Bronchial epithelial cell (primary cell): ENCODE measurements at regions not wholly inside any gene's neighbourhood (a gene's known extent, or its start where the extent isn't known, plus 50 kb on each side); places are given as distances from the start of the nearest gene placed in this dataset.

Experiments
- DNase-seq: peaks from one replicate; pipeline ENCODE4 v3.0.0-alpha.2; 2010; ENCODE audit warnings: low read depth
- FAIRE-seq: peaks from 2 replicates; lab custom pipeline; 2011; peaks lifted over from hg19 to GRCh38; lab: Jason Lieb, UNC
- H3K27me3 ChIP-seq: 2 replicates; pipeline ENCODE4 v1.5.1; 2011; ENCODE audit warnings: low read length; ENCODE audit not compliant: control insufficient read depth, insufficient read depth
- H3K36me3 ChIP-seq: 2 replicates; pipeline ENCODE4 v1.5.1; 2011; ENCODE audit warnings: low read length; ENCODE audit not compliant: control insufficient read depth, insufficient read depth
- H3K4me3 ChIP-seq: 2 replicates; pipeline ENCODE4 v1.5.1; 2011; ENCODE audit warnings: mild to moderate bottlenecking, low read depth, low read length, control low read depth
- TF ChIP-seq, protein P1 (sequence below): IDR thresholded peaks from 2 replicates; pipeline ENCODE4 v1.5.1; 2011; ENCODE audit warnings: mild to moderate bottlenecking, moderate library complexity, low read length, control low read depth, inconsistent platforms; ENCODE audit not compliant: insufficient read depth, severe bottlenecking

DNA sequence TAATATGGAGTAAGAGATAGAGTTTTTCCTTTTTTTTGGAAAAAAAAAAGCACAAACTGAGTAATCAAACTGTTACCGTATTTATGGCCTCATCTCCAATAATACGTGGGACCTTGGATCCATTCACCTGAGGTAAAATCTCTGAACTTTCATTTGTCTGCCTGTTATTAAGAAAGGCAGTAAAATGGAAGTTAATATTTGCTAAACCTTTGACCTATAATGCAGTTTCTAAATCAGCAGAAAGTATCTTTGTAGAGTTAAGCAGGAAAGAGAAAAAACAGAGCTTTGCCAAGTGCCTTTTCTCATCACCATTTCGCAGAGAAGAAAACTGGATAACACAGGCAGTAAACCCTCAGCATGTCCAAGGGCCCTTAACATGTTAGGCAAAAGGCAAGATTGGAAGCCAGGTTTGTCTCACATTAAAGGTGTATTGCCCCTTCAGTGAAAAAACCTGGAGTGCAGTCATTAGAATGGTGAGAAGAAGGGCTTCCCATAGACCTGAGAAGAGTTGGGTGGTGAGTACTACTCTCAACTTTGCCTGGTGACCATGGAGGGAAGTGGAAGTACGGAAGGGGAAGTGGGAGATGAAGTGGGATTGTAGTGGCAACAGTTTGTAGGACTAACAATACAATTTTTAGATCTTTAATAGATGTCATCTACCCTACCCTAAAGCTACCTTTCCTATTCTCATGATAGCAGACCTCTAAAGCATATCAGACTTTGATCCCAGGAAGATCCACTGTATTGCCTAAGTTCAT lies 65.4 kb upstream of the GRAMD2B start:
- FAIRE-seq (peak; percentile 80), DNase-seq (no peak)
- TF ChIP-seq, protein P1, sequence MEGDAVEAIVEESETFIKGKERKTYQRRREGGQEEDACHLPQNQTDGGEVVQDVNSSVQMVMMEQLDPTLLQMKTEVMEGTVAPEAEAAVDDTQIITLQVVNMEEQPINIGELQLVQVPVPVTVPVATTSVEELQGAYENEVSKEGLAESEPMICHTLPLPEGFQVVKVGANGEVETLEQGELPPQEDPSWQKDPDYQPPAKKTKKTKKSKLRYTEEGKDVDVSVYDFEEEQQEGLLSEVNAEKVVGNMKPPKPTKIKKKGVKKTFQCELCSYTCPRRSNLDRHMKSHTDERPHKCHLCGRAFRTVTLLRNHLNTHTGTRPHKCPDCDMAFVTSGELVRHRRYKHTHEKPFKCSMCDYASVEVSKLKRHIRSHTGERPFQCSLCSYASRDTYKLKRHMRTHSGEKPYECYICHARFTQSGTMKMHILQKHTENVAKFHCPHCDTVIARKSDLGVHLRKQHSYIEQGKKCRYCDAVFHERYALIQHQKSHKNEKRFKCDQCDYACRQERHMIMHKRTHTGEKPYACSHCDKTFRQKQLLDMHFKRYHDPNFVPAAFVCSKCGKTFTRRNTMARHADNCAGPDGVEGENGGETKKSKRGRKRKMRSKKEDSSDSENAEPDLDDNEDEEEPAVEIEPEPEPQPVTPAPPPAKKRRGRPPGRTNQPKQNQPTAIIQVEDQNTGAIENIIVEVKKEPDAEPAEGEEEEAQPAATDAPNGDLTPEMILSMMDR = no peak
- Histone ChIP-seq H3K4me3 (no peak overlapping the region), H3K36me3 (no peaks in the 10 kb centered on the region), H3K27me3 (no peaks in the 10 kb centered on the region)

DNA sequence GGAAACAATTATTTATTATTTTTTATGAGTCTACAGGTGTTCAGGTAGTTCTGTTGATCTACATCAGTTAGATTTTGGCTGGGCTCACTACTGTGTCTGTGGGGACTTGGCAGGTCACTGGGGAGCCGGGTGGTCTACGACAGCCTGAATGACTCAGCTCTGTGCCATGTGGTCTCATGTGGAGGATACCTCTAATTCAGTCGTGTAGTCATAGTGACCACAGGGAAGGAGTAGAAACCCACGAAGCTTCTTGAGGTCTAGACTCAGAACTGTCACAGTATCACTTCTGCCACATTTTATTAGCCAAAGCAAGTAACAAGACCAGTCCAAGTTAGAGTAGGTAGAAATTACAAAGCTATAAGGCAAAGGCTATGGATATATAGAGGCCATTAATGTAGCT lies 64.7 kb upstream of the GRAMD2B start:
- no peak for FAIRE-seq
- Histone ChIP-seq H3K36me3 (no peaks in the 10 kb centered on the region), H3K27me3 (no peaks in the 10 kb centered on the region), H3K4me3 (no peak overlapping the region)
- TF ChIP-seq, protein P1 = no peak
- DNase-seq = no peak

DNA sequence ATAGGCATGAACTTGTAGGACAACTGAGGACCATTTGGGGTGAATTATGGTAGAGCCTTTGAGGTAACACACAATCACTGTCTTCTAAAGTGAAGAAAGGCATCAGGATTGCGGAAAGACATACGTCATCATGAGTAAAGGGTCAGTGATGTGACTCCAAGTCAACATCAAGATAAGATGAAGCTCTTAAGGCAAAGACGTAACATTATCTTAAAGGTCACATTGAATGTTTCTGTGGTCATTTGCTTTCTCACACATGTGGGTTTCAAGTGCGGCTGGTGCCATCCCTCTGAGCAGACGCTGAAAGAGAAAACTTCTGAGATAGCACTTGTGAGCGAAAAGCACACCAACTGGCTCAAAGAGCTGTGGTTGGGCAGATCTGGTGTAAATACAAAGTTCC lies 63.3 kb upstream of the GRAMD2B start:
- TF ChIP-seq, protein P1 = no peak
- no peak overlapping the region for H3K4me3 ChIP-seq
- no peaks in the 10 kb centered on the region for H3K27me3 ChIP-seq
- no peak for DNase-seq
- H3K36me3 ChIP-seq = no peaks in the 10 kb centered on the region
- FAIRE-seq = peak; percentile 58

DNA sequence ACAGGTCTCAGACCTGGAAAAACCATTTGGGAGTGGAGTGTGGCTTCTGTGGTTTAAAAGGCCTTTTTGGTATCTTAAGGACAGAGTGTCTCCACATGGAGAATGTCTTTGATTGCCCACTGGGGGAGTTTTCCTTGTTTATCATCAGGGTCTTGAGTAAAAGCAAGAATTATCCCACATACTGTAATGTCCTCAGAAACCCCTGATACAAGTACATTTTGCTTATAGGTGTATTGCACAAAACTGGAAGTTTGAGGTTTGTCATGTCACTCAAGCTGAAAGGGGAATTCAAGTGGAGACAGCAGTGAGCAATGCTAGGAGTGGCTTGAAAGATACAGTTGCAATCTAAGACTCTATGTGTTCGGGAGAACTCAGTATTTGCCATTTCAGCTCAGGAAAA lies 62.7 kb upstream of the GRAMD2B start:
- Histone ChIP-seq H3K4me3 (no peak overlapping the region), H3K36me3 (no peaks in the 10 kb centered on the region), H3K27me3 (no peaks in the 10 kb centered on the region)
- DNase-seq (peak; percentile 88), FAIRE-seq (no peak)
- TF ChIP-seq, protein P1 = no peak

DNA sequence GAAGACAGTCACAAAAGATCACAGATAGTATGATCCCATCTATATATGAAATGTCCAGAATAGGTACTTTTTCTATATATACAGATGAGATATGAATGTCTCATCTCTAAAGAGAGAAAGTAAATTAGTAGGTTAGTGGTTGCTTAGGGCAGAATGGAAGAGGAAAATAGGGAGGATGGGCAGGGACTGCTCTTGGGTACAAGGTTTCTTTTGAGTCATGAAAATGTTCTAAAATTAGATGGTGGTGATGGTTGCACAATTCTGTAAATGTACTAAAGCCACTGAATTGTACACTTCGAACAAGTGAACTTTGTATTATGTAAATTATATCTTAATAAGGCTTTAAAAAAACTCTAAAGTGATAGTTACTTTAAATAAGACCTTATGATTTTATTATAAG lies 59.6 kb upstream of the GRAMD2B start:
- DNase-seq (peak; percentile 72), FAIRE-seq (no peak)
- Histone ChIP-seq H3K4me3 (no peak overlapping the region), H3K36me3 (no peaks in the 10 kb centered on the region), H3K27me3 (no peaks in the 10 kb centered on the region)
- TF ChIP-seq, protein P1 = no peak
